ENCODE measurements at regions not wholly inside any gene's neighbourhood (a gene's known extent, or its start where the extent isn't known, plus 50 kb on each side); places are given as distances from the start of the nearest gene placed in this dataset.

DNA sequence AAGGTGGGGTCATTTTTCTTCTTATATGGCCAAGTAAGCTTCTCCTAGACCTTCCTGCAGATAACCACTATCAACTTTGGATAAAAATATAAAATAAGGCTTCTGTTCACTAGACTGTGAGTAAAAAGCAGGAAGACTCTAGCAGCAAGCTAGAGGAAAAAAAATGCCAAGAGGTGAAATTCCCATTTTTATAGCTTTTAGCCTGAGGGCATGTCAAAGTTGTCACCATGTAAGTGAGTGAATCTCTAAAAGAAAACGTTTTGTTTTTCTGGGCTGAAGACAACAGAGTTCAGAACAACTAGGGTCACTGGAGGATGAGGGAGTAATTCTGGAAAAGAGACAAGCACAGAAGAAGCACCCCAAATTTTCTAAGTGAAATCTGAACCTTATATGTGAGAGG is 143.9 kb upstream of the DIO3 start:
- Mint-ChIP-seq H3K4me3 (no peak overlapping the region), H3K36me3 (ENCODE audit: low read depth) (no peaks in the 10 kb centered on the region), H3K9me3 (no peaks in the 10 kb centered on the region; the same call in 2 of the 3 replicates), H3K4me1 (no peaks in the 10 kb centered on the region), H3K27me3 (ENCODE audit: insufficient read depth, low read depth, poor library complexity) (no peaks in the 10 kb centered on the region), H3K27ac (no peak overlapping the region)
- Histone ChIP-seq H3K4me1 (ENCODE audit: insufficient read depth) (no peaks in the 10 kb centered on the region), H3K27me3 (ENCODE audit: insufficient read depth) (no peaks in the 10 kb centered on the region), H3K79me2 (replicated peaks; ENCODE audit: insufficient read depth) (no peaks in the 10 kb centered on the region), H3F3A (replicated peaks; ENCODE audit: low read depth) (no peaks in the 10 kb centered on the region), H3K27ac (ENCODE audit: low read depth) (no peak overlapping the region), H4K20me1 (replicated peaks; ENCODE audit: insufficient read depth) (no peaks in the 10 kb centered on the region), H2AFZ (no peak overlapping the region), H3K36me3 (ENCODE audit: insufficient read depth) (no peaks in the 10 kb centered on the region), H3K4me2 (no peak overlapping the region), H3K9me2 (ENCODE audit: insufficient read depth) (no peaks in the 10 kb centered on the region), H3K4me3 (no peak overlapping the region)
- TF ChIP-seq, protein P1, sequence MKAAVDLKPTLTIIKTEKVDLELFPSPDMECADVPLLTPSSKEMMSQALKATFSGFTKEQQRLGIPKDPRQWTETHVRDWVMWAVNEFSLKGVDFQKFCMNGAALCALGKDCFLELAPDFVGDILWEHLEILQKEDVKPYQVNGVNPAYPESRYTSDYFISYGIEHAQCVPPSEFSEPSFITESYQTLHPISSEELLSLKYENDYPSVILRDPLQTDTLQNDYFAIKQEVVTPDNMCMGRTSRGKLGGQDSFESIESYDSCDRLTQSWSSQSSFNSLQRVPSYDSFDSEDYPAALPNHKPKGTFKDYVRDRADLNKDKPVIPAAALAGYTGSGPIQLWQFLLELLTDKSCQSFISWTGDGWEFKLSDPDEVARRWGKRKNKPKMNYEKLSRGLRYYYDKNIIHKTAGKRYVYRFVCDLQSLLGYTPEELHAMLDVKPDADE (IDR thresholded peaks at IDR 0.05), result no peak
- TF ChIP-seq EZH2 (IDR thresholded peaks at IDR 0.05; ENCODE audit: low read depth, unreplicated experiment), result no peak
- no peak for TF ChIP-seq NANOG (IDR thresholded peaks at IDR 0.05; ENCODE audit: borderline replicate concordance)
- TF ChIP-seq CREB1 (CRISPR knock-in tag; IDR thresholded peaks at IDR 0.05; ENCODE audit: low read depth), result no peak
- TF ChIP-seq, protein P2, sequence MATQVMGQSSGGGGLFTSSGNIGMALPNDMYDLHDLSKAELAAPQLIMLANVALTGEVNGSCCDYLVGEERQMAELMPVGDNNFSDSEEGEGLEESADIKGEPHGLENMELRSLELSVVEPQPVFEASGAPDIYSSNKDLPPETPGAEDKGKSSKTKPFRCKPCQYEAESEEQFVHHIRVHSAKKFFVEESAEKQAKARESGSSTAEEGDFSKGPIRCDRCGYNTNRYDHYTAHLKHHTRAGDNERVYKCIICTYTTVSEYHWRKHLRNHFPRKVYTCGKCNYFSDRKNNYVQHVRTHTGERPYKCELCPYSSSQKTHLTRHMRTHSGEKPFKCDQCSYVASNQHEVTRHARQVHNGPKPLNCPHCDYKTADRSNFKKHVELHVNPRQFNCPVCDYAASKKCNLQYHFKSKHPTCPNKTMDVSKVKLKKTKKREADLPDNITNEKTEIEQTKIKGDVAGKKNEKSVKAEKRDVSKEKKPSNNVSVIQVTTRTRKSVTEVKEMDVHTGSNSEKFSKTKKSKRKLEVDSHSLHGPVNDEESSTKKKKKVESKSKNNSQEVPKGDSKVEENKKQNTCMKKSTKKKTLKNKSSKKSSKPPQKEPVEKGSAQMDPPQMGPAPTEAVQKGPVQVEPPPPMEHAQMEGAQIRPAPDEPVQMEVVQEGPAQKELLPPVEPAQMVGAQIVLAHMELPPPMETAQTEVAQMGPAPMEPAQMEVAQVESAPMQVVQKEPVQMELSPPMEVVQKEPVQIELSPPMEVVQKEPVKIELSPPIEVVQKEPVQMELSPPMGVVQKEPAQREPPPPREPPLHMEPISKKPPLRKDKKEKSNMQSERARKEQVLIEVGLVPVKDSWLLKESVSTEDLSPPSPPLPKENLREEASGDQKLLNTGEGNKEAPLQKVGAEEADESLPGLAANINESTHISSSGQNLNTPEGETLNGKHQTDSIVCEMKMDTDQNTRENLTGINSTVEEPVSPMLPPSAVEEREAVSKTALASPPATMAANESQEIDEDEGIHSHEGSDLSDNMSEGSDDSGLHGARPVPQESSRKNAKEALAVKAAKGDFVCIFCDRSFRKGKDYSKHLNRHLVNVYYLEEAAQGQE (IDR thresholded peaks at IDR 0.05; ENCODE audit: unreplicated experiment), result no peak
- no peak for TF ChIP-seq ZNF114 (CRISPR knock-in tag; IDR thresholded peaks at IDR 0.05)
- TF ChIP-seq, protein P3, sequence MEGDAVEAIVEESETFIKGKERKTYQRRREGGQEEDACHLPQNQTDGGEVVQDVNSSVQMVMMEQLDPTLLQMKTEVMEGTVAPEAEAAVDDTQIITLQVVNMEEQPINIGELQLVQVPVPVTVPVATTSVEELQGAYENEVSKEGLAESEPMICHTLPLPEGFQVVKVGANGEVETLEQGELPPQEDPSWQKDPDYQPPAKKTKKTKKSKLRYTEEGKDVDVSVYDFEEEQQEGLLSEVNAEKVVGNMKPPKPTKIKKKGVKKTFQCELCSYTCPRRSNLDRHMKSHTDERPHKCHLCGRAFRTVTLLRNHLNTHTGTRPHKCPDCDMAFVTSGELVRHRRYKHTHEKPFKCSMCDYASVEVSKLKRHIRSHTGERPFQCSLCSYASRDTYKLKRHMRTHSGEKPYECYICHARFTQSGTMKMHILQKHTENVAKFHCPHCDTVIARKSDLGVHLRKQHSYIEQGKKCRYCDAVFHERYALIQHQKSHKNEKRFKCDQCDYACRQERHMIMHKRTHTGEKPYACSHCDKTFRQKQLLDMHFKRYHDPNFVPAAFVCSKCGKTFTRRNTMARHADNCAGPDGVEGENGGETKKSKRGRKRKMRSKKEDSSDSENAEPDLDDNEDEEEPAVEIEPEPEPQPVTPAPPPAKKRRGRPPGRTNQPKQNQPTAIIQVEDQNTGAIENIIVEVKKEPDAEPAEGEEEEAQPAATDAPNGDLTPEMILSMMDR (conservative IDR thresholded peaks at IDR 0.05; ENCODE audit: low read depth in 2 of 2), result no peak
- no peak for TF ChIP-seq EZH2phosphoT487 (IDR thresholded peaks at IDR 0.05; ENCODE audit: unreplicated experiment)
- ATAC-seq, result no peak
- DNase-seq (ENCODE audit: low spot score), result no peak

DNA sequence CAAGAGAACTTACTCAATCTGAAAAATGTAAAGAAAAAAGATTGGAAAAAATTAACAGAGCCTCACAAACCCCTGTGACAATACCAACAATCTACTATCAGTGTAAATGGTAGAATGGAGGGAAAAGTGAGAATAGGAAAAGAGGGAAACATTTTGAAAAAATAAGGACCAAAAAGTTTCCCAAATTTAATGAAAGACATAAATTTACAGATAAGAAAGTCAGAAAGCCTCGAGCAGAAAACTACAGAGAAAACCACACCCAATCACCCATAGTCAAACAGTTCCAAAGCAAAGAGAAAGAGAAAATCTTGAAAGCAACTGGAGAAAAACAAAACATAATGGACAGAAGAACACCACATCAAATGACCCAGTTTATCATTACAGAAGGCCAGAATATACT is 142.7 kb upstream of the DIO3 start:
- Histone ChIP-seq H3K36me3 (ENCODE audit: insufficient read depth) (no peaks in the 10 kb centered on the region), H3K4me2 (no peak overlapping the region), H3K79me2 (replicated peaks; ENCODE audit: insufficient read depth) (no peaks in the 10 kb centered on the region), H3K4me3 (no peak overlapping the region), H4K20me1 (replicated peaks; ENCODE audit: insufficient read depth) (no peaks in the 10 kb centered on the region), H2AFZ (no peak overlapping the region), H3K9me2 (ENCODE audit: insufficient read depth) (no peaks in the 10 kb centered on the region), H3K27ac (ENCODE audit: low read depth) (no peak overlapping the region), H3F3A (replicated peaks; ENCODE audit: low read depth) (no peaks in the 10 kb centered on the region), H3K27me3 (ENCODE audit: insufficient read depth) (no peaks in the 10 kb centered on the region), H3K4me1 (ENCODE audit: insufficient read depth) (no peaks in the 10 kb centered on the region)
- Mint-ChIP-seq H3K4me3 (no peak overlapping the region), H3K4me1 (no peaks in the 10 kb centered on the region), H3K27ac (no peak overlapping the region), H3K9me3 (no peaks in the 10 kb centered on the region; the same call in 2 of the 3 replicates), H3K27me3 (ENCODE audit: insufficient read depth, low read depth, poor library complexity) (no peaks in the 10 kb centered on the region), H3K36me3 (ENCODE audit: low read depth) (no peaks in the 10 kb centered on the region; the same call in 2 of the 3 replicates)
- ATAC-seq, result no peak
- TF ChIP-seq POLR2AphosphoS5 (IDR thresholded peaks at IDR 0.05; ENCODE audit: low read depth) (no peak), NANOG (IDR thresholded peaks at IDR 0.05; ENCODE audit: borderline replicate concordance) (no peak), EZH2phosphoT487 (IDR thresholded peaks at IDR 0.05; ENCODE audit: unreplicated experiment) (no peak)
- no peak for DNase-seq (ENCODE audit: low spot score)
